Mammary epithelial cell (primary cell): ENCODE measurements at regions not wholly inside any gene's neighbourhood (a gene's known extent, or its start where the extent isn't known, plus 50 kb on each side); places are given as distances from the start of the nearest gene placed in this dataset.

Source experiments
- EZH2 ChIP-seq: IDR thresholded peaks from 2 replicates; pipeline ENCODE4 v1.6.1; 2012; ENCODE audit warnings: low read length, inconsistent platforms, borderline replicate concordance
- TF ChIP-seq, protein P1 (sequence below), 2 donors: IDR thresholded peaks in 1 of 2; conservative IDR thresholded peaks in 1 of 2; 2 replicates each; pipeline ENCODE4 v1.5.1; 2011 to 2012; ENCODE audit warnings: inconsistent platforms in 2 of 2, low read length in 2 of 2, mild to moderate bottlenecking in 2 of 2, control low read depth in 1 of 2, low read depth in 1 of 2; ENCODE audit not compliant: insufficient read depth in 1 of 2; ENCODE audit errors: extremely low read depth in 1 of 2

DNA sequence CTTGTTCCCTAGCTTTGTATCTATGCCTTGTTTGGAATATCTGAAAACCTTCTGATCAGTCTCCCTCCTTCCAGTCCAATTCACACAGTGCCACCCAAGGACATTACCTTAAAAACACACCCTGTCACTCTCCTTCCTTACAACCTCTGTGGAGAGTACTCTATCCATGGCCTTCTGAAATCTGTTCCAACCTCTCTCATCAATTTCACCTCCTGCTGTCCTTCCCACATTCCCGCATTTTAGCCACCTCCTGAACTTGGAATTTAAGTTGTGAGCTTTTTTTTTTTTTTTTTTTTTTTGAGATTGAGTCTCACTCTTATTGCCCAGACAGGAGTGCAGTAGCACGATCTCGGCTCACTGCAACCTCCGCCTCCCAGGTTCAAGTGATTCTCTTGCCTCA lies 824.8 kb downstream of the METTL15 start:
- no peak for TF ChIP-seq EZH2
- TF ChIP-seq, protein P1, sequence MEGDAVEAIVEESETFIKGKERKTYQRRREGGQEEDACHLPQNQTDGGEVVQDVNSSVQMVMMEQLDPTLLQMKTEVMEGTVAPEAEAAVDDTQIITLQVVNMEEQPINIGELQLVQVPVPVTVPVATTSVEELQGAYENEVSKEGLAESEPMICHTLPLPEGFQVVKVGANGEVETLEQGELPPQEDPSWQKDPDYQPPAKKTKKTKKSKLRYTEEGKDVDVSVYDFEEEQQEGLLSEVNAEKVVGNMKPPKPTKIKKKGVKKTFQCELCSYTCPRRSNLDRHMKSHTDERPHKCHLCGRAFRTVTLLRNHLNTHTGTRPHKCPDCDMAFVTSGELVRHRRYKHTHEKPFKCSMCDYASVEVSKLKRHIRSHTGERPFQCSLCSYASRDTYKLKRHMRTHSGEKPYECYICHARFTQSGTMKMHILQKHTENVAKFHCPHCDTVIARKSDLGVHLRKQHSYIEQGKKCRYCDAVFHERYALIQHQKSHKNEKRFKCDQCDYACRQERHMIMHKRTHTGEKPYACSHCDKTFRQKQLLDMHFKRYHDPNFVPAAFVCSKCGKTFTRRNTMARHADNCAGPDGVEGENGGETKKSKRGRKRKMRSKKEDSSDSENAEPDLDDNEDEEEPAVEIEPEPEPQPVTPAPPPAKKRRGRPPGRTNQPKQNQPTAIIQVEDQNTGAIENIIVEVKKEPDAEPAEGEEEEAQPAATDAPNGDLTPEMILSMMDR (conservative IDR thresholded peaks at IDR 0.05 in 1 of 2, IDR thresholded peaks at IDR 0.05 in 1 of 2; ENCODE audit: extremely low read depth in 1 of 2, insufficient read depth in 1 of 2, low read depth in 1 of 2, low read length in 2 of 2), result no peak
